ENCODE measurements at regions not wholly inside any gene's neighbourhood (a gene's known extent, or its start where the extent isn't known, plus 50 kb on each side); places are given as distances from the start of the nearest gene placed in this dataset.
A peak's percentile ranks its signal among the peaks of the same experiment; 100 is the strongest.

GRCh38 chr14:22464422-22465142, 124.4 kb downstream of the DAD1 start (continued):
- TF ChIP-seq JUND (IDR thresholded peaks at IDR 0.05; ENCODE audit: low read depth, low read length) (peak; percentile 94), RBBP5 (conservative IDR thresholded peaks at IDR 0.05) (0 out of 2 replicates have a peak, but pooled peaks have one; percentile 59), TCF3 (IDR thresholded peaks at IDR 0.05; ENCODE audit: borderline replicate concordance, insufficient read depth, low read depth, low read length) (0 out of 2 replicates have a peak, but pooled peaks have one; percentile 15), NFIC (IDR thresholded peaks at IDR 0.05; ENCODE audit: low read depth, low read length) (peak; percentile 95), PAX5 (IDR thresholded peaks at IDR 0.05; ENCODE audit: borderline replicate concordance, low read depth, low read length) (peak; percentile 51; the same call in 1 of the 2 replicates), MXI1 (IDR thresholded peaks at IDR 0.05; ENCODE audit: low read depth, low read length) (0 out of 2 replicates have a peak, but pooled peaks have one; percentile 51), MYB (IDR thresholded peaks at IDR 0.05; ENCODE audit: borderline replicate concordance, low read depth, low read length) (no peak), CUX1 (IDR thresholded peaks at IDR 0.05; ENCODE audit: insufficient replicate concordance, low read depth, low read length) (peak; percentile 67), HCFC1 (IDR thresholded peaks at IDR 0.05; ENCODE audit: low read length) (no peak), SKIL (IDR thresholded peaks at IDR 0.05; ENCODE audit: low read depth, poor library complexity, severe bottlenecking) (peak; percentile 68), CEBPB (IDR thresholded peaks at IDR 0.05; ENCODE audit: borderline replicate concordance in 1 of 2, low read depth in 2 of 2, low read length in 2 of 2) (peak in 1 of 2 experiments; percentile 84; a peak in 1 of 4 replicates), ZNF24 (IDR thresholded peaks at IDR 0.05) (peak; percentile 34; the same call in 1 of the 2 replicates), PKNOX1 (IDR thresholded peaks at IDR 0.05) (peak; percentile 76), ZBTB11 (CRISPR knock-in tag; IDR thresholded peaks at IDR 0.05) (no peak), SMARCA5 (IDR thresholded peaks at IDR 0.05) (peak; percentile 93), EP300 (IDR thresholded peaks at IDR 0.05; ENCODE audit: borderline replicate concordance in 1 of 2, control insufficient read depth in 1 of 2, low read depth in 2 of 2, low read length in 2 of 2) (peak; percentile 79 to 80; a peak in 3 of 4 replicates), GABPA (IDR thresholded peaks at IDR 0.05; ENCODE audit: low read depth) (0 out of 2 replicates have a peak, but pooled peaks have one; percentile 44)
